Natural killer cell (primary cell): ENCODE measurements at regions not wholly inside any gene's neighbourhood (a gene's known extent, or its start where the extent isn't known, plus 50 kb on each side); places are given as distances from the start of the nearest gene placed in this dataset.

ENCODE experiments used
- ATAC-seq, 3 donors: fragments of 150-1000 bp in 2 of 3; fragments of 200-7000 bp in 1 of 3; cut with Tn5 transposase; 1 replicate in 1 of 3; 2 replicates in 2 of 3; pipeline ENCODE4 v1.10.0; 2021; ENCODE audit warnings: mild to moderate bottlenecking in 2 of 3, moderate library complexity in 2 of 3
- DNase-seq, 2 donors: peaks; one replicate each; pipeline versions ENCODE4 v3.0.0 to v3.0.0-alpha.2; 2013 to 2021; ENCODE audit warnings: mixed read lengths in 1 of 2
- H3K27ac ChIP-seq: one replicate; pipeline ENCODE4 v1.5.1; 2013; ENCODE audit warnings: mild to moderate bottlenecking, low read length
- H3K27me3 ChIP-seq: one replicate; pipeline ENCODE4 v1.6.1; 2013; ENCODE audit warnings: low read length; ENCODE audit not compliant: control insufficient read depth, insufficient read depth
- H3K36me3 ChIP-seq: one replicate; pipeline ENCODE4 v1.6.1; 2013; ENCODE audit warnings: low read length; ENCODE audit not compliant: control insufficient read depth, insufficient read depth
- H3K4me1 ChIP-seq: one replicate; pipeline ENCODE4 v1.6.1; 2013; ENCODE audit warnings: low read length; ENCODE audit not compliant: control insufficient read depth, insufficient read depth
- H3K4me3 ChIP-seq: one replicate; pipeline ENCODE4 v1.5.1; 2013; ENCODE audit warnings: low read length
- H3K9me3 ChIP-seq: one replicate; pipeline ENCODE4 v1.6.1; 2013; ENCODE audit warnings: low read length; ENCODE audit not compliant: control insufficient read depth, insufficient read depth
- H3K27ac Mint-ChIP-seq, 2 donors: one replicate each; pipeline ENCODE4 v1.8.0; 2022; ENCODE audit warnings: mild to moderate bottlenecking in 2 of 2, mixed read lengths in 2 of 2, moderate library complexity in 1 of 2
- H3K27me3 Mint-ChIP-seq, 2 donors: one replicate each; pipeline ENCODE4 v1.8.0; 2022; ENCODE audit warnings: low read depth in 2 of 2, mixed read lengths in 2 of 2
- H3K36me3 Mint-ChIP-seq: one replicate; pipeline ENCODE4 v1.8.0; 2022; ENCODE audit warnings: mixed read lengths
- H3K4me1 Mint-ChIP-seq, 2 donors: one replicate each; pipeline ENCODE4 v1.8.0; 2022; ENCODE audit warnings: mixed read lengths in 2 of 2
- H3K4me3 Mint-ChIP-seq: one replicate; pipeline ENCODE4 v1.8.0; 2022; ENCODE audit warnings: mild to moderate bottlenecking, moderate library complexity, mixed read lengths
- H3K9me3 Mint-ChIP-seq, 2 donors: one replicate each; pipeline ENCODE4 v1.8.0; 2022; ENCODE audit warnings: mixed read lengths in 2 of 2
- CTCF ChIP-seq: fragments of 200-600 bp; IDR thresholded peaks from one replicate; pipeline ENCODE4 v1.8.0; 2022; ENCODE audit warnings: antibody characterized with exemption
- WGBS: methylation state at CpG from one replicate; pipeline ENCODE4 v1.1.7; 2013; ENCODE audit warnings: missing lambda C conversion rate; ENCODE audit not compliant: insufficient coverage; 5-methylcytosine and 5-hydroxymethylcytosine counted together
- intact Hi-C: fragments of 100-400 bp; cut with micrococcal nuclease; formaldehyde crosslinking; loops from one replicate; pipeline ENCODE4 v1.14.2; 2022

GRCh38 chr2:875687-876615 lies 74.7 kb upstream of the SNTG2 start:
- H3K36me3 ChIP-seq = no peaks in the 10 kb centered on the region
- Mint-ChIP-seq H3K27me3 (peaks cover 2% of the 10 kb centered on the region in 2 donors), H3K9me3 (no peaks in the 10 kb centered on the region), H3K4me3 (no peak overlapping the region), H3K27ac (no peak overlapping the region), H3K36me3 (no peaks in the 10 kb centered on the region), H3K4me1 (no peaks in the 10 kb centered on the region)
- H3K27ac ChIP-seq = no peak overlapping the region
- H3K9me3 ChIP-seq = no peaks in the 10 kb centered on the region
- no peak for DNase-seq
- H3K4me3 ChIP-seq = no peak overlapping the region
- no peaks in the 10 kb centered on the region for H3K27me3 ChIP-seq
- intact Hi-C loops = no loop called here
- ATAC-seq = no peak
- WGBS = 88% methylated on average over 22 of the region's 23 CpGs
- H3K4me1 ChIP-seq = no peaks in the 10 kb centered on the region
- no peak for TF ChIP-seq CTCF

- no peak overlapping the region for H3K27ac ChIP-seq
- no peak for ATAC-seq
- H3K27me3 ChIP-seq = no peaks in the 10 kb centered on the region
- DNase-seq = no peak
- Mint-ChIP-seq H3K4me3 (no peak overlapping the region), H3K27ac (no peak overlapping the region), H3K9me3 (no peaks in the 10 kb centered on the region), H3K27me3 (peaks cover 4 to 7% of the 10 kb centered on the region in 2 donors), H3K36me3 (no peaks in the 10 kb centered on the region), H3K4me1 (no peaks in the 10 kb centered on the region)
- 89% methylated on average over 27 of the region's 27 CpGs for WGBS
- no peaks in the 10 kb centered on the region for H3K36me3 ChIP-seq
- intact Hi-C loops = no loop called here
- no peaks in the 10 kb centered on the region for H3K9me3 ChIP-seq
- H3K4me3 ChIP-seq = no peak overlapping the region
- no peak for TF ChIP-seq CTCF
- H3K4me1 ChIP-seq = no peaks in the 10 kb centered on the region
Measured at GRCh38 chr2:873651-874580, 76.7 kb upstream of the SNTG2 start.

- H3K27me3 ChIP-seq = no peaks in the 10 kb centered on the region
- H3K4me3 ChIP-seq = no peak overlapping the region
- Mint-ChIP-seq H3K36me3 (no peaks in the 10 kb centered on the region), H3K4me3 (no peak overlapping the region), H3K4me1 (no peaks in the 10 kb centered on the region), H3K9me3 (no peaks in the 10 kb centered on the region), H3K27ac (no peak overlapping the region), H3K27me3 (peaks cover 4 to 7% of the 10 kb centered on the region in 2 donors)
- H3K9me3 ChIP-seq = no peaks in the 10 kb centered on the region
- ATAC-seq (no peak), DNase-seq (no peak)
- no peaks in the 10 kb centered on the region for H3K36me3 ChIP-seq
- H3K4me1 ChIP-seq = no peaks in the 10 kb centered on the region
- no peak for TF ChIP-seq CTCF
- intact Hi-C loops = no loop called here
- WGBS = 86% methylated on average over 4 of the region's 4 CpGs
- no peak overlapping the region for H3K27ac ChIP-seq
Measured at GRCh38 chr2:873027-873426, 77.6 kb upstream of the SNTG2 start.
